GM18907 (cell line): ENCODE measurements at regions not wholly inside any gene's neighbourhood (a gene's known extent, or its start where the extent isn't known, plus 50 kb on each side); places are given as distances from the start of the nearest gene placed in this dataset.
"Not testable (repeated sequence)": the region's sequence is repeated elsewhere in the genome, so short reads cannot be mapped to it uniquely, and the experiment has no call there.

Experiments
- ATAC-seq: cut with Tn5 transposase; IDR thresholded peaks from one replicate; pipeline ENCODE4 v1.9.1; 2021; ENCODE audit warnings: mild to moderate bottlenecking, moderate library complexity; ENCODE audit not compliant: unreplicated experiment

DNA sequence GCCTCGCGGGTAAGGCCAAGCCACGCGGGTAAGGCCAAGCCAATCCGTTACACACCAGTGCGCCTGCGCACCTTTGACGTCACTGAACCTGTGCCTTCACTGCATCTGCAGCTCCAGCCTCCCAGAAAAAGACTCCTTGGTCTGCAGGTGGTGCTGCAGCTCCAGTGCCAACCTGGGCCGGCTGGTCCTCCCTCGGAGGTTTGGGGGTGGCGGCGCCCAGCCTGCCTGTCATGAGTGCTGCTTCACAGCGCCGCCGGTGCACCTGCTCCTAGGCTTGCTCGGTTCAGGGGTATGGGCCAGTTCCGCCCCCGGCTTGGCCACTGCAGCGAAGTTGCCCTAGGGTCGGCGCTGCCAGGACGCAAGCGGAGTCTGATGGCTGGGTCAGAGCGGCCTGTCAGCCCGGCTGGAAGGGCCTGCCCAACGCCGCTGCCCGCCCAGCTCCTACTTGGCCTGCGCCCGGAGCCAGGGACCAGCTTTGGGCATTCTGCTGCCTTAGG lies 146.6 kb downstream of the USP22 start:
- no peak for ATAC-seq

DNA sequence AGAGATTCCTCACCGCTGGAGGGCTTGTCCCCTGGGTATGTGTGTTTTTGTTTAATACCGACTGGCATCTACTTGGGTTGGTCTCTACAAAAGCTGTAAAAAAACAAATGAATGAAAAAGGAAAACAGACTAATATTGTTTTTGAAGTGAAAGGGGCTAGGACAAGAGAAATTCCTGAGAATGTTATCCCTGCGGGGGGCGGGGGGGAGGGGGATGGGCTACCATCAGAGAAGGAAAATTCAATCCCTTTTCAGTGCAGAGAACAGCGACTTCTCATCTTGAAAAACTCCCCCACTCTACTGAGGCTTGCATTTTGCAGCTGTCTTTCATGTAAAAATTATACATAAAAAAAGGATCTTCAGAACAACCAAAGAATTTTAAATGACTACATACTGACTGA lies 144.1 kb downstream of the USP22 start:
- ATAC-seq: not testable (repeated sequence)

DNA sequence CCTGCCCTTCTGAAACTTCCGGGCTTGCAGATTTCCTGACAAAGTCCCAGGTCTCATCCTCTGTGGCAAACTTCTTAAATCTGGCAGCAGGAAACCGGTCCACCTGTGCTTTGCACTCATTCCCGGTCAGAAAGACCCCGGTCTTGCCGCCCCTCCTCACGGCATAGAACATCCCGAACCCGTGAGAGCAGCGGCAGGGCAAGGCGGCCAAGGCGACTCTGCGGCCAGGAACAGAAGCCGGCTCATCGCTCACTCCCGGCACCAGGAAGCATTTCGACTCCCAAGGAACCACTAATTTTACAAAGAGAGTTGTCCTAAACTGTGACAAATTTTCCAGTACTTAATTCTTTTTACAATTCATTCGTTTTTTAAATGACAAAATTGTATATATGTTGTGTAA lies 140.3 kb downstream of the USP22 start:
- not testable (repeated sequence) for ATAC-seq

DNA sequence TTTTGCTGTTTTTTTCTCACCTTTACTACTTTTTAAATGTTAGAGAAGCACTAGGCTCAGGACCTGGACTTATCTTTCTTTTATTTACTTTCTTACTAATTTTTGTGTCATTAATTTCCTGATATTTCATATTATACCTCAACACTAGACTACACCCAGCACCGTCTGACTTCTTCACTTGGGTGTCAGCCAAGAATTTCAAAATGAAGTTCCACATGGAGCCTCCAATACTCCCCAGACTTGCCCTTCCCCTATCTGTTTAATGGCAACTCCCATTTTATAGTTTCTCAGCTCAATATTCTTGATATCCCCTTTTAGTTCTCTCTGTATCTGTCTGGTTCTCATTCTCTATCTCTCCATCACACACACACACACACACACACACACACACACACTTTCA lies 139.3 kb downstream of the USP22 start:
- ATAC-seq: not testable (repeated sequence)

DNA sequence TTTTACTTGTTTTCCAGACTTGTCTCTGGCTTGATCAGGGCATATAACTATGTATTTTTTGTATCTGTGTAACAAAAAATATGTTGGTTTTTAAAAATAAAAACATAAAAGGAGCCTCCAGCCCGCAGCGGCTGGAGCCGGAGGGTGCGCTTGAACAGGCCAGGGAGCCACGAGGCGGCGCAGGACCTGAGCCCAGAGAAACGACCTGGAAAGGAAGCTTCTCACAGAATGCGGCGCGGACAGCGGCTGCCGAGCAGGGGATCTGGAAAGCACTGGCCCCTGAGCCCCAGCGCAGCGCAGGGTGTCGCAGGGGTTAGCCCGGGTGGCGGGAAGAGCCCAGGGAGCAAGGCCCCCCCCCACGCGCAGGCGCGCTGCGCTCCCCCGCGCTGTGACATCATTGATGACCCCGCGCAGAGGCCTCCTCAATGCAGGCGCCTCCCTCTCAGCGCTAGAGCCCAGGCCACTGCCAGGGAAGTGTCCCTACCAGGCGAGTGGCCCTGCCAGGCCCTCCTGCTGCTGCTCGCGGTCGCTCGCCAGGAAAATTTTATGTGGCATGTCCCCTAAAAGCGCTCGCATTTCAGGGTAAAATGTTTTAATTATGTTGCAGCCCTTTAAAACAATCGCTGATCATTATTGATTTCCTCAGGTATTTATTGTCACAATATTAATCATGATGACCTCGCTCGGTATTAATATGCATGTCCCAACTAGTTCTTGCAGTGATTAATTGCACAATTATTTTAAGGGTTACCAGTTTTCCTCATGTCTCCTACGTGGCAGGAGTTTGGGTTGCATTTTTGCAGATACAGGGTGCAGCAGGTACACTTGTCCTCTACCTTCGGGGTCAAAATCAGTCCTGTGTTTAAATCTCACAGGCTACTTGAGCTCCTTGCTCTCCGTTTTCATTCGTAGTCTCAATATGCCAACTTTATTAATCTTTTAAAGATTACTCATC lies 134.2 kb downstream of the USP22 start:
- ATAC-seq: peak; percentile 97

DNA sequence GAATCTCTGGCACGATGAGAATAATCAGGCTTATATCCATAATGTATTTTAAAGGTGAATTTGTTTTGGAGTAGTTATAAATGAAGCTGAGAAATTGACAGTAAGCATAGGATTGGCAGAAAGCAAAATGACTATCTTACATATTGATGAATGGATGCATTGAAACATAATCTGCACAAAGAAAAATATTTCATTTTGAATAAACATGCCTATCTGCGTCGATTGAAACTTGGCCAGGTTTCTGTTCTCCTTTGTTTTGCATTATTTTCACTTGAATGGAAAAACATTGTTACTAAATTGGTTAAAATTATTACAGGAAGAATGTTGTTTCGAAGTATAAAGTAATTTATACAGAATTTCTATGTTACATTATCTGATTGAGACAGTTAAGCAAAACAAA lies 128.2 kb downstream of the USP22 start:
- ATAC-seq: no peak

DNA sequence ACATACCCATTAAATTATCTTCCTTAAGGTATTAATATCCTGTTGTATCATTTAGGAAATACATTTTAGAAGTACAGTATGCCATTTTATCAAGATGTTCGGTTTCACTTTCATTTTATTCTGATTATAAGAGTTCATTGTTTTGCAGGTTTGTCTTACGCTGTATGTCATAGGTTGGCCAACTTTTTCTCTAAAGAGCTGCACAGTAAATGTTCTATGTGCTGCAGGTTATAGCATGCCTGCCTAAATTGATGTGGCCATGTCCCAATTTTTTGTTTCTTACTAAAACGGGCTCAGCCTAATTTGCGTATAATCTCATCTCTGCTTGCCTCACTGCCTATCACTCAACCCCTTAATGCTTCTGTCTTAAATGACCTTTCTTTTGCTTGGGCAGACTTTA lies 126.4 kb downstream of the USP22 start:
- no peak for ATAC-seq

DNA sequence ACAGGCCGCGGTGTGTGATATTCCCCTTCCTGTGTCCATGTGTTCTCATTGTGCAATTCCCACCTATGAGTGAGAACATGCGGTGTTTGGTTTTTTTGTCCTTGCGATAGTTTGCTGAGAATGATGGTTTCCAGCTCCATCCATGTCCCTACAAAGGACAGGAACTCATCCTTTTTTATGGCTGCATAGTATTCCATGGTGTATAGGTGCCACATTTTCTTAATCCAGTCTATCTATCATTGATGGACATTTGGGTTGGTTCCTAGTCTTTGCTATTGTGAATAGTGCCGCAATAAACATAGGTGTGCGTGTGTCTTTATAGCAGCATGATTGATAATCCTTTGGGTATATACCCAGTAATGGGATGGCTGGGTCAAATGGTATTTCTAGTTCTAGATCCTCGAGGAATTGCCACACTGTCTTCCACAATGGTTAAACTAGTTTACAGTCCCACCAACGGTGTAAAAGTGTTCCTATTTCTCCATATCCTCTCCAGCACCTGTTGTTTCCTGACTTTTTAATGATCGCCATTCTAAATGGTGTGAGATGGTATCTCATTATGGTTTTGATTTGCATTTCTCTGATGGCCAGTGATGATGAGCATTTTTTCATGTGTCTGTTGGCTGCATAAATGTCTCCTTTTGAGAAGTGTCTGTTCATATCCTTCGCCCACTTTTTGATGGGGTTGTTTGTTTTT lies 125.1 kb downstream of the USP22 start:
- ATAC-seq: not testable (repeated sequence)

DNA sequence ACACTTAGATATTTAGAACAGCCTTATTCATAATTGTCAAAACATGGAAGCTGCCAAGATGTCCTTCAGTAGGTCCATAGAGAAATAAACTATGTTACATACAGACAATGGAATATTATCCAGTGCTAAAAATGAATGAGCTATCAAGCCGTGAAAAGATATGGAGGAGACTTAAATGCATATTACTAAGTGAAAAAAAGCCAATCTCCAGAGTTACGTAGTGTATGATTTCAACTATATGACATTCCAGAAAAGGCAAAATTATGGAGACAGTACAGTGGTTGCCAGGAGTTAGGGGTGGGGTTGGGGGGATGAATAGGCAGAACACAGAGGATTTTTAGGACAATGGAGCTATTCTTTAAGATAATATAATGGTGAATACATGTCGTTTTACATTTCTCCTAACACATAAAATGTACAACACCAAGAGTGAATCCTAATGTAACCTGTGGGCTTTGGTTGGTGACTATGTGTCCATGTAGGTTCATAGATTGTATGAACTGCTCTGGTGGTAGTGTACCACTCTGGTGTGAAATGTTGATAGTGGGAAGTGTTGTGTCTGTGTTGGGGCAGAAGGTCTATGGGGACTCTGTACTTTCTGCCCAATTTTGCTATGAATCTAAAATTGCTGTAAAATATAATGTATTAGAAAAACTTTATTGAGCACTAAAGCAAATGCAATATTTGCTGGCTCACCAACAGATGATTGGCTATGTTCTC lies 122.6 kb downstream of the USP22 start:
- no peak for ATAC-seq

DNA sequence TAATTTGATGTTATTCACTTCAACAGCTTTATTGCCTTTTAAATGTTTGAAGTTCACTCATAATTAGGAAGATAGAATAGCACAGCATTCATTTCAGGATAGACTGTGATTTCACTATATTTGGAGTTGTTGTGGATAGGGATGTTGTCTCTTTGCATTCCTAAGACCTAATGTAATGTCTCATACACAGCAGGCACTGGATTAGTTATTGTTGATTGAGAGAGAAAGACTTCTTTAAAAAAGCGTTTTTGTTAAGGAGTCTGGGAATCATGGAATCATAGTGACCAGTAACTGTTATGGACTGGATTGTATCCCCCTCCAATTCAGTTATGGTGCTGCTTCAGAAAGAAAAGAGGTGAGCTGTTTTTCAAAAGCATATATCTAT lies 122.0 kb downstream of the USP22 start:
- ATAC-seq: no peak

DNA sequence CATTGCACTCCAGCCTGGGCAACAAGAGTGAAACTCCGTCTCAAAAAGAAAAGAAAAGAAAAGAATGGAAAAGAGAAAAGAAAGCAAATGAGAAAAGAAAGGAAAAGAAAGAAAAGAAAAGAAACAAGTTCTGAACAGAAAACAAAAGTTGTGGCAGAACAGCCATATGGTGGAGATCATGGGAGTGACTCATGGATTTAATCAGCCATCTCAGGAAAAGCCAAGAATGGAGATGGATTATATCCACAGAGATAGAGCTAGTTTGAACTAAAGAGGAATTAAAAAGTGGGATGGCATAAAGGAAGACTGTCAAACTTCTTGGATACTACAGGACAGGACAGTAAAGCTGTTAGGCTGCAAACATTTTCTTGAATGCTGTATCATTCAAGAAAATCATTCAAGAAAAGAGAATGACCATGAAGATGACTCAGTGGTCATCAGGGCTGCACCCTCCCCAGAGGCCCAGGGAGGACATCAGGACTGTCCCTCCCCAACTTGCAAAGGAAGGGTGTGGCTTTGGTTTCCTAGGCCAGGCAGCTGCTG lies 120.6 kb downstream of the USP22 start:
- ATAC-seq: no peak

DNA sequence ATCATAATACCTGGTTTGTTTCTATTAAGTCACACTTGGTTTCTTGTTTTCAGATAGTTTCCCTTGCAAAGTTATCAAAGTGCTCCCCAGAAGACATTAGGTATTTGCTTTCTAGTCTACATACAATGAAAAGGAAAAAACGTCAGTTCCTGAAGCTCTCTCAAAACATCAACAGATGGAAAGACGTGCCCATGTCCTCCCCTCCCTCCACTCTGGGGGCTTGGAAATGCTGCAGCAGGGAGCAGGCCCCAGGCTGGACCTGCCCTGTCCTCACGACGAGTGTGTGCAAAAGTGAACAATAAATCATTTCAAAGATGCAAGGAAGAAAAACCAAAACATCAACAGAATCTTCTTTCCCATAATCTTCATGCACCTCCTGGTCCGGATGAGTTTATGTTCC lies 118.5 kb downstream of the USP22 start:
- no peak for ATAC-seq

DNA sequence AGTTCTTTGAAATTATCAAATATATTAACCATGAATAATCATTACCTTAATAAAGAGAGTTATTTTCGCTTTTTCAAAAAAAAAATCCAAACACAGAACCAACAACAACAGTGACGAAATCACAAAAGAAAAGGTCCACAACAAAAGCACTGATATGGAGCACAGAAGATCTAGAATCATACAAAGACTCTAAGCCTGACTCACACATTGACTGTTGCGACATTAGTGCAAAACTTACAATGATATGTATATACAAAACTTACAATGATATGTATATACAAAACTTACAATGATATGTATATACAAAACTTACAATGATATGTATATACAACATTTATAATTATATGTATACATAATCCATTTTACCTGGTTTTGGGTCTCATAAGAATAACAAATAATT lies 117.7 kb downstream of the USP22 start:
- ATAC-seq: no peak

DNA sequence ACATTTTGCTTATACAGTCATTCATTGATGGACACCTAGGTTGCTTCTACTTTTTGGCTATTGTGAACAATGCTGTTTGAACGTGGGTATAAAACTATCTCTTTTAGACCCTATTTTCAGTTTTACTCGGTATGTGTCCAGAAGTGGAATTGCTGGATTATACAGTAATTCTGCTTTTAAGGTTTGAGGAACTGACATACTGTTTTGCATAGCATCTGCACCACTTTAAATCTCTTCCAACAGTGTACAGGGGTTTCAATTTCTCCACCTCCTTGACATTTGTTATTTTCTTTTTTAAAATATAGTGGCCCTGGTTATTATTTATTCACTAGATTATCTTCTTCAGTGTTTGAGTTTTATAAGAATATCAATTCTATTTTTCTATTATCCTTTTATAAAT lies 116.9 kb downstream of the USP22 start:
- no peak for ATAC-seq

DNA sequence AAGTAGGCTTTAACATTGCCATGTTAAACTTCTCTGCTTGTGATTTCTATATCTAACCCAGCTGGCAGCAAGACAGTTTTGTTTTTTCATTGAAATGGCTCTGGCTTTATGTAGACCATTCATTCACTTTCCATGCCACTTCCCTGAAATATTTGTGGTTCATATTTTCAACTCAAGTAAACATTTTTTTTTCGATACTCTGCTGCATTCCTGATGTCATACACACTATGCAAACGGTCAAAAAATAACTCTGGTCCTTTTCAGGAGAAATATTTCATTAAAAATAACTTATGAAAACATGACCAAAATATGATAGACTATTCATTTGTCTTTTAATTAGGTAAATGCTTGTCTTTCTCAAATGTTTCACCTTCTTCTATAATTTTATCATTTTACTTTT lies 116.3 kb downstream of the USP22 start:
- no peak for ATAC-seq

DNA sequence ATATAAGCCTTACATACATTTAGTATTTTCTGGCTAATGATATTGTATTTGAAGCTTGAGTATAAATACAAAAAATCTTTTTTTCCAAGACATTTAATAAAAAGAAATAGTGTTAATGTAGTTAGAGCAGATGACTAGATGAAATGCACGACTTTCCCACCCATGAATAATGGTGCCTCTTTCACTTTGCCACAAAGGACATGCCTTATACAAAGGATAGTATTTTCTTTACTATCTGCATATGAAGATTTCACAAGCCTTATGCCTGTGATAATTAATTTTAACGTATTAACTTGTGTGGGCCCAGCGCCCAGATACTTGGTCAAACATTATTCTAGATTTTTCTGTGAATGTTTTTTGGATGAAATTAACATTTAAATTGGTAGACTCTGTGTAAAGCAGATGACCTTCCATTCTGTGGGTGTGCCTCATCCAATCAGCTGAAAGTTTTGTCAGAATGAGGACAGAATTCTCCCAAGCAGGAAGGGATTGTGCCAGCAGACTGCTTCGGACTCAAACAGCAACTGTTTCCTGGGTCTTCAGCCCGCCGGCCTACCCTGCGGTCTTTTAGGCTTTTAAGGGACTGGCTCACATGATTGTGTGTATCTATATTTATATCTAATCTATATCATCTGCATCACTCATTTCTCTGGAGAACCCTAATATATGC lies 115.4 kb downstream of the USP22 start:
- no peak for ATAC-seq

DNA sequence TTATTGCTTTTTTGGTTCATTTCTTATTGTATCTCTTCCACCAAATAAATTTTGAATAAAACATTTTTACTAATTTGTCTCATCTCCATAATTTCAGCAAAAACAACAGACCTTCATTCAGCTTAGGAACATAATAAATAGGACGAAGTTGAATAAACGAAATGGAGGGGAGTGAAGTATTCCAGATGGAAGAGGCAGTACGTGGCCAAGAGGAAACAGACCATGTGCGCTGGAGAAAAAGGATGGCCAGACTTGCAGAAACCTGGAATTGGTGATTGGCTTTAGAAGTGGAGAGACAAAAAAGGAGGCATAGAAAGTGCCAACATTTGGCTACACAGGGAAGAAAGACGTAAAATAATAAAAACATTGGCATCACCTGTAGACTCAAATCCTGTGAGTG lies 113.5 kb downstream of the USP22 start:
- no peak for ATAC-seq

DNA sequence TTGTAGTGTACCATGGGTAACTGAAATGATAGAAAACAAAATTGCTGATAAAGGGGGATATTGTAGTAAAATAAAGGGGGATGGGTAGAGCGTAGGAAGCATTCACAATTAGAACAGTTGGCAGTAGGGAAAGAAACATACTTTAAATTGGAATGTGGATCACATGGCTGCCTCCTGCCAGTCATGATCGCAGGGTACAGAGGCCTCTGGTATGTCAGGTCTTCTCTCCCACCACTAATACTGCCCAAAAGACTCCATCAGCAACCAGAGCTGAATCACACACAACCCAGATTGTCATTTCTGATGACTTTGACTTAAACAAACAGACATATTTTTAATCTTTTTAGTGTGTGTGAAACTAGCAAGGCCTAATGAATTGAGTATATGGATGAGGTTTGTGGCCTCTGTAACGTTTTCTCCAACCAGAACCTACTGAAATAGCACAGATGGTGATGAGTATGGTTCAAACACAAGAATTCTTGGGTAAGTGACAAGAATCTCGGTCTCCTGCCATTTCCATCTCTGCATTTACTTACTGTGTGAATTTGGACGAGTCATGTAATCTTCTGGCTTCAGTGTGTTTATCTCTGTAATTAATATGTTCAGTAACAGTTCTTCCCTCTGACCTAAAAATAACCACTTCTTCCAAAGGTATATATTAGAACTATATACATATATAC lies 112.6 kb downstream of the USP22 start:
- ATAC-seq: no peak

DNA sequence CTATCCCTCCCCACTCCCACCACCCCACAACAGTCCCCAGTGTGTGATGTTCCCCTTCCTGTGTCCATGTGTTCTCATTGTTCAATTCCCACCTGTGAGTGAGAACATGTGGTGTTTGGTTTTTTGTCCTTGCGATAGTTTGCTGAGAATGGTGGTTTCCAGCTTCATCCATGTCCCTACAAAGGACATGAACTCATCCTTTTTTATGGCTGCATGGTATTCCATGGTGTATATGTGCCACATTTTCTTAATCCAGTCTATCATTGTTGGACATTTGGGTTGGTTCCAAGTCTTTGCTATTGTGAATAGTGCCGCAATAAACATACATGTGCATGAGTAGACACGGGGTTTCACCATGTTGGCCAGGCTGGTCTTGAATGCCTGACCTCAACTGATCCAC lies 109.8 kb downstream of the USP22 start:
- ATAC-seq: not testable (repeated sequence)

DNA sequence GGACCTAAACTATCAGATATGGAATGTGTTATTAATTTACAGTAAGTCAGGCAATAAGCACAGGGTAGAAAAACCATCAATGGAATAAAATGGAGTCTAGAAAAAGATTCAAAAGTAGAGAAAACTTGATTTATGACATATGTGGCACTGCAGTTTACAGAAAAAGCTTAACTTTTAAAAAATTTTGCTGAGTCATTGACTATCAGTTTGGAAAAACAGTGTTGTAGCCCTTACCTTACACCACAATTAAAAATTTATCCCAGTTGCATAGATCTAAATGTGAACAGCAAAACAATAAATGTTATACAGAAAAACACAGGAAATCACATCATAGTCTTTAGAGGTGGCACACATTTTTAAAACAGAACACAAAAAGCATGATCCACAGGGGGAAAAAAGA lies 108.5 kb downstream of the USP22 start:
- ATAC-seq: no peak
